Spleen (tissue), 7 donors: ENCODE measurements at regions not wholly inside any gene's neighbourhood (a gene's known extent, or its start where the extent isn't known, plus 50 kb on each side); places are given as distances from the start of the nearest gene placed in this dataset.

Experiments
- CTCF ChIP-seq, 11 experiments: fragments of 200-600 bp in 7 of 11; fragments of 450-650 bp in 4 of 11; sonication (generic) in 4 of 11; IDR thresholded peaks in 8 of 11; conservative IDR thresholded peaks in 3 of 11; 1 replicate in 7 of 11; 2 replicates in 4 of 11; pipeline versions ENCODE4 v1.4.0 to v1.8.0; 2016 to 2021; ENCODE audit warnings: antibody characterized with exemption in 11 of 11, inconsistent platforms in 4 of 11, mild to moderate bottlenecking in 1 of 11
- POLR2A ChIP-seq, 3 donors: fragments of 450-650 bp; IDR thresholded peaks; one replicate each; pipeline ENCODE4 v1.5.1; 2017; ENCODE audit warnings: antibody characterized with exemption in 3 of 3, mild to moderate bottlenecking in 1 of 3
- POLR2AphosphoS5 ChIP-seq, 3 donors: sonication (generic); formaldehyde crosslinking; IDR thresholded peaks; one replicate each; pipeline ENCODE4 v1.5.1; 2017; ENCODE audit warnings: antibody characterized with exemption in 3 of 3
- donor health status: DM: no; HTN: no; CAD: no; lungs with moderate emphysema.
- donor health status: DM: no; HTN: no; CAD: no.
- donor health status: DM: no; HTN: no; CAD: no.

GRCh38 chr9:102135768-102136167, 397.3 kb upstream of the GRIN3A start:
- no peak for TF ChIP-seq CTCF (IDR thresholded peaks at IDR 0.05 in 8 of 11, conservative IDR thresholded peaks at IDR 0.05 in 3 of 11)
- TF ChIP-seq POLR2A (IDR thresholded peaks at IDR 0.05): no peak
- no peak for TF ChIP-seq POLR2AphosphoS5 (IDR thresholded peaks at IDR 0.05)
